Suppressor macrophage treated with lipopolysaccharide for 1 hour (primary cell): ENCODE measurements at regions not wholly inside any gene's neighbourhood (a gene's known extent, or its start where the extent isn't known, plus 50 kb on each side); places are given as distances from the start of the nearest gene placed in this dataset.
"Not testable (repeated sequence)": the region's sequence is repeated elsewhere in the genome, so short reads cannot be mapped to it uniquely, and the experiment has no call there.

Experiments
- DNase-seq, 3 donors: peaks; one replicate each; pipeline ENCODE4 v3.0.0-alpha.2; 2020 to 2022

- no peak for DNase-seq
These were observed 164.1 kb downstream of the UQCRFS1 start for GRCh38 chr19:29048873-29049272.

- no peak for DNase-seq
These were observed 167.2 kb downstream of the UQCRFS1 start for GRCh38 chr19:29045679-29046254.

GRCh38 chr19:29044037-29044436, 168.9 kb downstream of the UQCRFS1 start:
- no peak for DNase-seq

DNA sequence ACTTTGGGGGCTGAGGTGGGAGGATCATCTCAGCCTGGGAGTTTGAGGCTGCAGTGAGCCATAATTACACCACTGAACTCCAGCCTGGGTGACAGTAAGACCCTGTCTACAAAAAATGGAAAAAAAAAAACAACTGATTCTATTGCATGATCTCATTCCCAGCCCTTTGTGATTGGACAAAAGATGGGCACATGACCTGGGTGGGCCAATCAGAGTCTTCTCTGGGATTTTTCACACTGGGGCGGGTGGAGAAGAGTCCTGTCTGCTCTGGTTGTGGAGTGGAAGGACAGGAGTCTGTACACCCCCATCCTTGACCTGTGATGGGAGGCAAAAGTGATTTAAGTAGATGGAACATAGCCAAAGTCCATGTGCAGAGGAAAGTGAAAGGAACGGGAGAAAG, 170.5 kb downstream of the UQCRFS1 start:
- no peak for DNase-seq

DNA sequence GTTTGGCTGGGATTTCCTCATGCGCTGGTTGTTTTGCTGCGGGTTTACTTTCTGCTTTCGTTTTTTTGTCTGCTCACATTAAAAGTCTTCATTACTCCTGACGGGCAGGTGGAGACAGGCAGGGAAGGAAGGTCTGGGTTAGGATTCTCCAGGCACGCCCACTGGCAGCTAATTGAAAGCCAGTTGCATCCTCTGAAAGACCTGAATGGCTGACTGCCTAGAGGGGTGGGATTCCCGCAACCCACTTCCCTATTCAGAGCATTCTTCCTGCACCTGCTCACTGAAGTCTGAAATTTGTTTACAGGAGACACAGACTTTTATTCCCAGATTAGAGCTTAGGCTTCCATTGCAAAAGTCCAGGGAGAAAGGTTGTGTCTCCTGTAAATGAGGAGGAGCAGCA, 172.0 kb downstream of the UQCRFS1 start:
- DNase-seq = no peak

- DNase-seq = no peak
These were observed 172.7 kb downstream of the UQCRFS1 start for GRCh38 chr19:29040292-29040691.

GRCh38 chr19:29039036-29039435, 173.9 kb downstream of the UQCRFS1 start:
- DNase-seq = not testable (repeated sequence)

DNA sequence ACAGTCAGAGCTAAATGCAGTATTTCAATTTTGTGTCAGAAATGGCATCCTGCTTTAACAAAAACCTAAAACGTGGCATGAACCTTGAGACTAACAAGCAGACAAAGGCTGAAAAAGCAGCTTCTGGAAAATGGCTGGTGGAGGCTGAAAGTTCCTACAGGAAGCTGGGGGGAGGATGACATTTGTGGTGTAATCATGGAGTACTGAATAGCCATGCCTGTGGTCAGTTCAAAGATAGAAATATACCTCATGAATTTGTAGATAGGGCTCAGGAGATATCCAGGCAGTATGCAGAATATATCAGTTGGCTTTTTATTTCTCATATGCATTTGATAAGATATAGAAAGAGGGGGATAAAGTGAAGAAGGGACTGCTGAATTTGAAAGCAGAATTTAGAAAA, 181.7 kb downstream of the UQCRFS1 start:
- DNase-seq = no peak

- no peak for DNase-seq
These were observed 183.5 kb downstream of the UQCRFS1 start for GRCh38 chr19:29029268-29029958.

- no peak for DNase-seq
These were observed 190.4 kb downstream of the UQCRFS1 start for GRCh38 chr19:29022599-29022998.

GRCh38 chr19:29022165-29022564, 190.8 kb downstream of the UQCRFS1 start:
- no peak for DNase-seq

GRCh38 chr19:29021232-29021916, 191.6 kb downstream of the UQCRFS1 start:
- DNase-seq = no peak

DNA sequence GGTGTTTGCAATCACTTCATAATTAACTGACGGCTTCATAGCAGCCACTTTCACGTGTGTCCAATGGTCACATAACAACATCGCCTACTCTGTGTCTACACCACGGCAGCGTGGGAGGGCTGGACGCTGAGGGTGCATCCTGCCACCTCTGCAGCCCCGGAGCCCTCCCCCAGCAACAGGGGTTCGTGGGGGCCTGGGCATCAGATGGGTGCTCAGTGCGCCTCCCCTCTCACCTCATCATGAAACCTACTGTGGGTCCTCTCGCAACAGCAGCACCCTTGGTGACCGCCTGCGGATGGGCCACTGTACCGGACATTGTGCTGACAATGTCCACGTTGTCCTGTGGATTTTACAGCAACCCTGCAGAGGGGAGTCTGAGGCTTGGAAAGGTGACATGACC, 193.5 kb downstream of the UQCRFS1 start:
- no peak for DNase-seq

DNA sequence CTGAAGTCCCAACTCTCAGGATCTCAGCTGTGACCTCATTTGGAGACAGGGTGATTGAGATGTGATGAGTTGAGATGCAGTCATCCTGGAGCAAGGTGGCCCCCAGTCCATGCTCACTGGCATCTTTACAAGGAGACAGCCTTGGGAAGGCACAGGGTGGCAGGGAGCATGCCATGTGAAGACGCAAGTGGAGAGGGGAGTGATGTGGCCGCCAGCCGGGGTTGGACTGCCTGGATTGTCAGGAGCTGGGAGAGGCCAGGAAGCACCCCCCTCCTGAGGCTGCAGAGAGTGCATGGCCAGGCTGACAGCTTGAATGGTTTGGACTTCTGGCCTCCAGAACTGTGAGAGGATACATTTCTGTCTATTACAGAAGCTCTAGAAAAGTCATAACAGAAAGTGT, 194.4 kb downstream of the UQCRFS1 start:
- DNase-seq = no peak

GRCh38 chr19:29017788-29018187, 195.2 kb downstream of the UQCRFS1 start:
- no peak for DNase-seq

DNA sequence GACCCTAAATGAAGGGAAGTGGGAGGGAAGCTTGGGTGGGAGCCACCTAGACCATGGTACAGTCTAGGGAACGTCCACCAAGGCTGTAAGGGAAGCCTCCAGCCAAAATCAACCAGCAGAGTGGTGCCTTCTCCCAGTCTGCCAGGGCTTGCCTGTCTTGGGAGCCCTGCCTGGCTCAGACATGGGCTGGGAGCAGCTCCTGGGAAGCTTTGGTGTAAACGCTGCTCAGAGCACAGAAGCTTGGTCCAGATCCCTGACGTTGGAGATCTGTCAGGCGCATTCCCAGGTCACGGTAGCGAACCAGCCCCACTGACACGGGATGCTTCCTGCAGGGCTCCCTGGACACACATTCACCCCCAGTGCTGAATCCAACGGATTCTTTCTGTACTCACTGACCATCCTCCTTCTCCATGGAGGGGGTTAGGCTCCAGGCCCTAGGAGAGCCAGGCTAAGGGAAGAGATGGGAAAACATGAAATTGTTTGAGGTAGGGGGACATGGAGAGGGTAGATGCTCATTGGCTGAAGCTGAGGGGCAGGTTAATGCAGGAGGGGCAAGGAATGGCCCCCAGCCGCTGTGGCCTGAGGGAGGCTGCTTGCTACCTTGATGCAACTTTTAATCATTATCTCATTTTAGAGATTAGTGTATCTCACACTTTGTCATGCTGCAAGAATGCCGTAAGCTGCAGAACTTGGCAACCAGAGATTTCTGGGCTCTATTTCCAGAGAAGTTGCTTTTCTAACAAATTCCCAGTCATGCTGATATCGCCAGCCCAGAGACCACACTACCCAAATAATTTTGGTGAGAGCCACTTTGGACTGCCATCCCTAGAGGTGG, 195.8 kb downstream of the UQCRFS1 start:
- DNase-seq = no peak

DNA sequence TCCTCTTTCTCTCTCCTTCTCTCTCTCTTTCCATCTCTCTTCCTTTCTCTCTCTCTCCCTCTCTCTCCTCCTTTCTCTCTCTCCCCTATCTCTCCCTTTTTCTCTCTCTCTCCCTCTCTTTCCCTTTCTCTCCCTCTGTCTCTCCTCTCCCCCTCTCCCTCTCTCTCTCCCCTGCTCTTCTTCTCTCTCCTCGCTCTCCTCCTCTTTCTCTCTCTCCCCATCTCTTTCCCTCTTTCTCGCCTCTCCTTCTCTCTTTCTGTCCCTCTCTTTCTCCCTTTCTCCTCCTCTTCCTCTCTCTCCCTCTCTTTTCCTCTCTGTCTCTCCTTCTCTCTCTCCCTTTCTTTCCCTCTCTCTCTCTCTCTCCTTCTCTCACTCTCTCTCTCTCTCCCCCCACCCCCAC, 196.6 kb downstream of the UQCRFS1 start:
- DNase-seq = no peak

DNA sequence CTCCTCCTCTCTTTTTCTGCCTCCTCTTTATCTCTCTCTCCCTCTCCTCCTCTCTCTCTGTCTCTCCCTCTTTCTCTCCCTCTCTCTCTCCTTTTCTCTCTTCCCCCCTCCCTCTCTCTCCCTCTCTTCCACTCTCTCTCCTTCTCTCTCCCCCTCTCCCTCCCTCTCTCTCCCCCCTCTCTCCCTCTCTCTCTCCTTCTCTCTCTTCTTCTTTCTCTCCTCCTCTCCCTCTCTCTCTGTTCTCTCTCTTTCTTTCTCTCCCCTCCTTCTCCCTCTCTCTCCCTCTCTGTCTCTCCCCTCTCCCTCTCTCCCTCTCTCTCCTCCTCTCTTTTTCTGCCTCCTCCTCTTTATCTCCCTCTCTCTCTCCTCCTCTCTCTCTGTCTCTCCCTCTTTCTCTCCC, 197.4 kb downstream of the UQCRFS1 start:
- no peak for DNase-seq

- no peak for DNase-seq
These were observed 198.0 kb downstream of the UQCRFS1 start for GRCh38 chr19:29014857-29015436.

DNA sequence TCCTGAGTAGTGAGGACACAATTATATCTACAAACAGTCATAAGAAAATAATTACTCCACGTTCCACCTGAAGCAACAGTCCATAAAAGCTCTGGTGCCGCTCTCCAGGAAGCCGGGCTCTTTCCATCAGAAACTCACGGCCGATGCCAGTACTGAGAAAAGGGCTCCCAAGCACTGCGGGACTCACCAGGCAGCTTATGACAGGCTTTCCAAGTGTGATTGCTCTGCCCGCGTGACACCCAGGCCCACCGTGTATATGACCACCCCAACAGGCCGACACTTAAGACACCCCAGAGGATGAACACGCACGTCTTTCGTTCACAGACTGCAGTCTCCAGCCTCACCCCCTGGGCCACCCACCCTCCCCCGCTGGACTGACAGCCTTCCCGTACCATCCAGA, 199.0 kb downstream of the UQCRFS1 start:
- DNase-seq = no peak

- no peak for DNase-seq
These were observed 199.6 kb downstream of the UQCRFS1 start for GRCh38 chr19:29013325-29013724.

GRCh38 chr19:29012457-29012856, 200.5 kb downstream of the UQCRFS1 start:
- no peak for DNase-seq

DNA sequence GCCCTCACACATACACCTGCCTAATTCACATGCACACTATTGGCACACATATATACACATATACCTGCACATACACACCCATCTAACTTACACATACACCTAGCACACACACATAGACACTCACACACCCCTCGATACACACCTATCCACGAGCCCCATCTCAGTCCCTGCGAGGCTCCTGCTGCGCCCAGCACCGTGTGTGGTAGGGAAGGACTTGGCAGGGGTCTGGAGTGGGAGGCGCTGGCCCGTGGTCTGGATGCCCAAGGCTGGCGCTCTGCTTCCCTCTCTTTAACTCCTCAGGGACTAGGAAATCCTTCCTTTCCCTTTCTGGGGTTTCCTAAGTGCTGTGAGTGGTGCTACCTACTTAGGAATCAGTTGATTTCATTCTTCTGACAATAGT, 202.7 kb downstream of the UQCRFS1 start:
- DNase-seq = no peak
